Endothelial cell of umbilical vein (primary cell): ENCODE measurements at regions not wholly inside any gene's neighbourhood (a gene's known extent, or its start where the extent isn't known, plus 50 kb on each side); places are given as distances from the start of the nearest gene placed in this dataset.

Experiments used
- BruUV-seq: library from RNA; stranded (reverse); fragments of 400-500 nt; replicated peaks from 2 replicates; lab custom pipeline; 2021; lab: Mats Ljungman, UMichigan
- CTCF ChIA-PET: fragments of 300-600, 350-600 bp; sonication (Branson Sonifier 250); formaldehyde crosslinking; loops from one replicate; lab custom pipeline; 2021; ENCODE audit warnings: antibody characterized with exemption, inconsistent platforms; lab: Charles Lee
- POLR2A ChIA-PET: fragments of 300-600, 350-600 bp; sonication (Branson Sonifier 250); formaldehyde crosslinking; loops from one replicate; lab custom pipeline; 2021; ENCODE audit warnings: antibody characterized with exemption, inconsistent platforms; lab: Charles Lee
- DNase-seq: peaks from one replicate; pipeline ENCODE4 v3.0.0-alpha.2; 2011; ENCODE audit warnings: low read depth, low spot score
- FAIRE-seq: peaks from 2 replicates; lab custom pipeline; 2011; peaks lifted over from hg19 to GRCh38; lab: Jason Lieb, UNC
- H2AFZ ChIP-seq: 2 replicates; pipeline ENCODE4 v1.6.0; 2012; ENCODE audit warnings: low read depth, low read length, control low read depth, inconsistent platforms
- H3K27ac ChIP-seq: 2 replicates; pipeline ENCODE4 v1.5.1; 2011; ENCODE audit warnings: low read depth, mild to moderate bottlenecking, control low read depth, low read length, moderate library complexity; ENCODE audit not compliant: insufficient read depth
- H3K27me3 ChIP-seq, 2 experiments: 2 replicates each; pipeline versions ENCODE4 v1.6.0 to v1.6.1; 2011; ENCODE audit warnings: low read length in 2 of 2, mixed read lengths in 1 of 2; ENCODE audit not compliant: control insufficient read depth in 2 of 2, insufficient read depth in 2 of 2
- H3K36me3 ChIP-seq, 2 experiments: 2 replicates in 1 of 2; 3 replicates in 1 of 2; pipeline ENCODE4 v1.5.1; 2011; ENCODE audit warnings: low read length in 2 of 2, mild to moderate bottlenecking in 1 of 2, moderate library complexity in 1 of 2; ENCODE audit not compliant: control insufficient read depth in 2 of 2, insufficient read depth in 2 of 2; ENCODE audit errors: extremely low read depth in 1 of 2
- H3K4me1 ChIP-seq: 3 replicates; pipeline ENCODE4 v1.5.1; 2011; ENCODE audit warnings: mild to moderate bottlenecking, low read length; ENCODE audit not compliant: control insufficient read depth, insufficient read depth; ENCODE audit errors: extremely low read depth
- H3K4me2 ChIP-seq: 2 replicates; pipeline ENCODE4 v1.6.1; 2011; ENCODE audit warnings: low read length, control low read depth, mixed read lengths; ENCODE audit not compliant: insufficient read depth
- H3K4me3 ChIP-seq, 3 experiments: fragments of 200-600 bp in 1 of 3; sonication (generic), shearing (Covaris generic) in 1 of 3; replicated peaks in 1 of 3; 2 replicates each; pipeline ENCODE4 v1.5.1; 2011 to 2016; ENCODE audit warnings: control low read depth in 3 of 3, low read length in 3 of 3, mild to moderate bottlenecking in 2 of 3, inconsistent platforms in 1 of 3, low read depth in 1 of 3, moderate library complexity in 1 of 3; ENCODE audit not compliant: insufficient read depth in 1 of 3
- H3K79me2 ChIP-seq: 2 replicates; pipeline ENCODE4 v1.6.0; 2012; ENCODE audit warnings: low read length, inconsistent platforms; ENCODE audit not compliant: control insufficient read depth, insufficient read depth
- H3K9ac ChIP-seq: replicated peaks from 2 replicates; pipeline ENCODE3; 2011; ENCODE audit warnings: low read length, control low read depth; ENCODE audit not compliant: insufficient read depth; ENCODE audit errors: extremely low read depth
- H3K9me1 ChIP-seq: replicated peaks from 3 replicates; pipeline ENCODE4 v1.6.0; 2011; ENCODE audit warnings: mild to moderate bottlenecking, low read length; ENCODE audit not compliant: control insufficient read depth, insufficient read depth; ENCODE audit errors: extremely low read depth
- H3K9me3 ChIP-seq: replicated peaks from 2 replicates; pipeline ENCODE4 v1.5.1; 2012; ENCODE audit warnings: low read length, inconsistent platforms; ENCODE audit not compliant: control insufficient read depth, insufficient read depth
- H4K20me1 ChIP-seq: replicated peaks from 2 replicates; pipeline ENCODE3; 2011; ENCODE audit warnings: mild to moderate bottlenecking, low read length; ENCODE audit not compliant: control insufficient read depth, insufficient read depth; ENCODE audit errors: extremely low read depth
- CTCF ChIP-seq, 2 donors: IDR thresholded peaks; 1 replicate in 1 of 2; 2 replicates in 1 of 2; pipeline ENCODE4 v1.5.1; 2011; ENCODE audit warnings: low read length in 2 of 2, mild to moderate bottlenecking in 2 of 2, moderate library complexity in 2 of 2, control low read depth in 1 of 2, inconsistent platforms in 1 of 2, low read depth in 1 of 2; ENCODE audit not compliant: insufficient read depth in 1 of 2; ENCODE audit errors: extremely low read depth in 1 of 2
- EZH2 ChIP-seq: IDR thresholded peaks from 2 replicates; pipeline ENCODE4 v1.6.1; 2012; ENCODE audit warnings: borderline replicate concordance, low read depth, mild to moderate bottlenecking, moderate library complexity, low read length, inconsistent platforms; ENCODE audit not compliant: severe bottlenecking
- FOS ChIP-seq: IDR thresholded peaks from 2 replicates; pipeline ENCODE4 v1.6.1; 2011; ENCODE audit warnings: mild to moderate bottlenecking, low read length, moderate library complexity, borderline replicate concordance; ENCODE audit not compliant: insufficient read depth
- GATA2 ChIP-seq: IDR thresholded peaks from 2 replicates; pipeline ENCODE4 v1.7.0; 2011; ENCODE audit warnings: low read depth, mild to moderate bottlenecking, moderate library complexity, mixed read lengths, low read length; ENCODE audit not compliant: insufficient read length, insufficient read depth
- MYC ChIP-seq: IDR thresholded peaks from one replicate; pipeline ENCODE4 v1.6.1; 2011; ENCODE audit warnings: mild to moderate bottlenecking, low read depth, low read length
- POLR2A ChIP-seq: IDR thresholded peaks from 2 replicates; pipeline ENCODE4 v1.6.1; 2012; ENCODE audit warnings: low read depth, mild to moderate bottlenecking, control low read depth, low read length
- dilution Hi-C: fragments of 300-500 bp; cut with MboI; formaldehyde crosslinking; loops from one replicate; pipeline ENCODE4 v1.15.0; 2019; ENCODE audit warnings: low sequenced_read_pairs; ENCODE audit not compliant: extremely low pct_ligation_motif_present
- intact Hi-C: fragments of 100-400 bp; cut with micrococcal nuclease; formaldehyde crosslinking; loops from one replicate; pipeline ENCODE4 v1.10.0; 2022

- dilution Hi-C loops = no loop called here
- no TSS peak for BruUV-seq
- TF ChIP-seq FOS (no peak), EZH2 (no peak)
- no peaks in the 10 kb centered on the region for H3K36me3 ChIP-seq
- no peaks in the 10 kb centered on the region for H4K20me1 ChIP-seq
- peaks cover 18% of the 10 kb centered on the region for H3K4me1 ChIP-seq
- no peaks in the 10 kb centered on the region for H3K9me1 ChIP-seq
- no peaks in the 10 kb centered on the region for H3K79me2 ChIP-seq
- H3K27ac ChIP-seq = no peak overlapping the region
- H3K9me3 ChIP-seq = no peaks in the 10 kb centered on the region
- no peak overlapping the region for H3K4me3 ChIP-seq
- CTCF ChIA-PET = interaction anchor here (1.1 to 1.5 kb wide), 2 partner anchors 29 to 718 kb away, joined by 3 to 6 read pairs; no protein-coding TSS in a partner anchor
- POLR2A ChIA-PET = no interaction called here
- intact Hi-C loops = no loop called here
- no peak for FAIRE-seq
- no peak overlapping the region for H3K4me2 ChIP-seq
- no peak overlapping the region for H2AFZ ChIP-seq
- H3K27me3 ChIP-seq = no peaks in the 10 kb centered on the region
- H3K9ac ChIP-seq = no peak overlapping the region
- DNase-seq = no peak
These were observed 443.5 kb downstream of the PLK2 start for GRCh38 chr5:58016358-58016757.

DNA sequence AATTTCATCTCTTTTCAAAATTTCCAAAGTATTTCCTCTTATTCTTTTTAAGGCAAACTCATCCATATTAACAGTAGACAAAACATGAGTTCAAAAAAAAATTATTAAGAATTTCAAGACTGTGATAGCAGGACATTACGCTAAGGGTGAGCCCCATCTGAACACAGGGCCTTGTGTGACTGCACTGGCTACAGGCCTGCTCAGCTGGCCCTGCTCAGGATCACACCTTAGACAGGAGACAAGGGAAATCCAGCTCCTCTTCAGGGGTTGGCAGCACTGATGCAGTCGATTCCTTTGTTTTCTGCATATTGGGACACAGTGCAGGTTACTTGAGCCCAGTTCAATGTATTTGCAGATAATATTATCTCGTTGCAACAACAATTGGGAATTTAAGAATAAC is 444.7 kb downstream of the PLK2 start:
- intact Hi-C loops = no loop called here
- CTCF ChIA-PET = no interaction called here

More for the DNA sequence above, 444.7 kb downstream of the PLK2 start:
- no peaks in the 10 kb centered on the region for H3K79me2 ChIP-seq
- no peak overlapping the region for H3K4me3 ChIP-seq
- H3K9me3 ChIP-seq = no peaks in the 10 kb centered on the region
- H3K27me3 ChIP-seq = no peaks in the 10 kb centered on the region
- no peak overlapping the region for H3K9ac ChIP-seq
- DNase-seq = peak; percentile 0
- H3K4me2 ChIP-seq = no peak overlapping the region
- FAIRE-seq = no peak
- TF ChIP-seq CTCF (IDR thresholded peaks at IDR 0.05; ENCODE audit: extremely low read depth in 1 of 2, insufficient read depth in 1 of 2, low read depth in 1 of 2, low read length in 2 of 2) (no peak), POLR2A (no peak), MYC (no peak), GATA2 (no peak)
- no TSS peak for BruUV-seq
- no peaks in the 10 kb centered on the region for H3K36me3 ChIP-seq
- no peak overlapping the region for H3K27ac ChIP-seq
- peaks cover 15% of the 10 kb centered on the region for H3K4me1 ChIP-seq
- no peaks in the 10 kb centered on the region for H3K9me1 ChIP-seq
- POLR2A ChIA-PET = interaction anchor here (0.5 kb wide), 1 partner anchor 159 kb away, joined by 4 read pairs; no protein-coding TSS in a partner anchor
- dilution Hi-C loops = no loop called here
- no peaks in the 10 kb centered on the region for H4K20me1 ChIP-seq
- no peak overlapping the region for H2AFZ ChIP-seq
